GM23338 (cell line): ENCODE measurements at regions not wholly inside any gene's neighbourhood (a gene's known extent, or its start where the extent isn't known, plus 50 kb on each side); places are given as distances from the start of the nearest gene placed in this dataset.

Experiments used
- CREB1 ChIP-seq: fragments of 250-450 bp; sonication (Bioruptor Pico); IDR thresholded peaks from 2 replicates; pipeline ENCODE4 v1.5.0; 2020; ENCODE audit warnings: low read depth, mild to moderate bottlenecking, moderate library complexity
- CTCF ChIP-seq, 2 experiments: fragments of 200-600 bp in 1 of 2; sonication (generic) in 1 of 2; conservative IDR thresholded peaks; 2 replicates each; pipeline versions ENCODE4 v1.5.1 to v1.6.1; 2016 to 2017; ENCODE audit warnings: antibody characterized with exemption in 2 of 2, low read depth in 2 of 2, mild to moderate bottlenecking in 2 of 2, moderate library complexity in 1 of 2
- EZH2 ChIP-seq: fragments of 200-600 bp; sonication (generic); IDR thresholded peaks from one replicate; pipeline ENCODE4 v1.8.0; 2017; ENCODE audit warnings: antibody characterized with exemption, mild to moderate bottlenecking, low read depth; ENCODE audit not compliant: unreplicated experiment
- EZH2phosphoT487 ChIP-seq: fragments of 200-600 bp; sonication (generic); IDR thresholded peaks from one replicate; pipeline ENCODE4 v1.8.1; 2018; ENCODE audit warnings: antibody characterized with exemption; ENCODE audit not compliant: unreplicated experiment
- JUNB ChIP-seq: IDR thresholded peaks from one replicate; pipeline ENCODE4 v1.6.1; 2016; ENCODE audit warnings: antibody characterized with exemption; ENCODE audit not compliant: unreplicated experiment
- NANOG ChIP-seq: IDR thresholded peaks from 2 replicates; pipeline ENCODE4 v1.6.1; 2016; ENCODE audit warnings: antibody characterized with exemption, borderline replicate concordance
- POLR2AphosphoS5 ChIP-seq: IDR thresholded peaks from 2 replicates; pipeline ENCODE4 v1.6.1; 2016; ENCODE audit warnings: antibody characterized with exemption, low read depth
- REST ChIP-seq: IDR thresholded peaks from one replicate; pipeline ENCODE4 v1.6.1; 2018; ENCODE audit warnings: antibody characterized with exemption; ENCODE audit not compliant: unreplicated experiment
- STAT1 ChIP-seq: IDR thresholded peaks from one replicate; pipeline ENCODE4 v1.6.1; 2016; ENCODE audit warnings: antibody characterized with exemption; ENCODE audit not compliant: unreplicated experiment
- ZNF114 ChIP-seq: fragments of 250-450 bp; sonication (Bioruptor Pico); IDR thresholded peaks from 2 replicates; pipeline ENCODE4 v1.5.0; 2020; ENCODE audit warnings: mild to moderate bottlenecking, moderate library complexity
- ZNF331 ChIP-seq: fragments of 250-450 bp; sonication (Bioruptor Pico); IDR thresholded peaks from 2 replicates; pipeline ENCODE4 v1.5.0; 2020; ENCODE audit warnings: low read depth, mild to moderate bottlenecking, moderate library complexity
- ZNF462 ChIP-seq: fragments of 250-450 bp; sonication (Bioruptor Pico); IDR thresholded peaks from 2 replicates; pipeline ENCODE4 v1.5.0; 2020; ENCODE audit warnings: mild to moderate bottlenecking, moderate library complexity

GRCh38 chr6:98254624-98255023 is 579.8 kb upstream of the POU3F2 start (continued):
- TF ChIP-seq ZNF462 (CRISPR knock-in tag) (no peak), CTCF (conservative IDR thresholded peaks at IDR 0.05; ENCODE audit: low read depth in 2 of 2) (no peak), ZNF331 (no peak), NANOG (no peak), ZNF114 (no peak), STAT1 (no peak), REST (no peak), POLR2AphosphoS5 (no peak), EZH2phosphoT487 (no peak), EZH2 (no peak), CREB1 (CRISPR knock-in tag) (no peak), JUNB (no peak)
